ENCODE measurements at regions not wholly inside any gene's neighbourhood (a gene's known extent, or its start where the extent isn't known, plus 50 kb on each side); places are given as distances from the start of the nearest gene placed in this dataset.

GRCh38 chr17:70327279-70327678 is 157.9 kb downstream of the KCNJ2 start:
- TF ChIP-seq GATA2 (IDR thresholded peaks at IDR 0.05; ENCODE audit: insufficient read depth, insufficient read length, low read depth, low read length) (no peak), POLR2A (IDR thresholded peaks at IDR 0.05; ENCODE audit: low read depth, low read length) (no peak), FOS (IDR thresholded peaks at IDR 0.05; ENCODE audit: borderline replicate concordance, insufficient read depth, low read length) (no peak), MYC (IDR thresholded peaks at IDR 0.05; ENCODE audit: low read depth, low read length) (no peak), POLR2AphosphoS5 (IDR thresholded peaks at IDR 0.05; ENCODE audit: insufficient read depth, low read depth, low read length) (no peak), JUN (IDR thresholded peaks at IDR 0.05; ENCODE audit: borderline replicate concordance, insufficient read depth, insufficient read length, low read depth) (no peak), EZH2 (IDR thresholded peaks at IDR 0.05; ENCODE audit: borderline replicate concordance, low read depth, low read length, severe bottlenecking) (no peak), CTCF (IDR thresholded peaks at IDR 0.05; ENCODE audit: extremely low read depth in 1 of 2, insufficient read depth in 1 of 2, low read depth in 1 of 2, low read length in 2 of 2) (no peak)
- BruUV-seq (replicated peaks) = no TSS peak
- H3K79me2 ChIP-seq (ENCODE audit: control insufficient read depth, insufficient read depth, low read length) = no peaks in the 10 kb centered on the region
- H3K27me3 ChIP-seq (ENCODE audit: control insufficient read depth in 2 of 2, insufficient read depth in 2 of 2, low read length in 2 of 2) = no peaks in the 10 kb centered on the region
- ChIA-PET CTCF (no interaction called here), POLR2A (no interaction called here)
- H3K9me3 ChIP-seq (replicated peaks; ENCODE audit: control insufficient read depth, insufficient read depth, low read length) = no peaks in the 10 kb centered on the region
- no peak for DNase-seq (ENCODE audit: low read depth, low spot score)
- H3K4me1 ChIP-seq (ENCODE audit: control insufficient read depth, extremely low read depth, insufficient read depth, low read length) = no peaks in the 10 kb centered on the region
- no peak for FAIRE-seq
- no peak overlapping the region for H2AFZ ChIP-seq (ENCODE audit: low read depth, low read length)
- no peak overlapping the region for H3K9ac ChIP-seq (replicated peaks; ENCODE audit: extremely low read depth, insufficient read depth, low read length)
- no peaks in the 10 kb centered on the region for H3K36me3 ChIP-seq (ENCODE audit: control insufficient read depth in 2 of 2, extremely low read depth in 1 of 2, insufficient read depth in 2 of 2, low read length in 2 of 2)
- H4K20me1 ChIP-seq (replicated peaks; ENCODE audit: control insufficient read depth, extremely low read depth, insufficient read depth, low read length) = no peaks in the 10 kb centered on the region
- H3K27ac ChIP-seq (ENCODE audit: insufficient read depth, low read depth, low read length) = no peak overlapping the region
- intact Hi-C loops (cut with micrococcal nuclease) = no loop called here
- no peak overlapping the region for H3K4me3 ChIP-seq (replicated peaks in 1 of 3; ENCODE audit: insufficient read depth in 1 of 3, low read depth in 1 of 3, low read length in 3 of 3)
- H3K9me1 ChIP-seq (replicated peaks; ENCODE audit: control insufficient read depth, extremely low read depth, insufficient read depth, low read length) = no peaks in the 10 kb centered on the region
- dilution Hi-C loops (cut with MboI; ENCODE audit: extremely low pct_ligation_motif_present, low sequenced_read_pairs) = no loop called here
- H3K4me2 ChIP-seq (ENCODE audit: insufficient read depth, low read length) = no peak overlapping the region

Data from endothelial cell of umbilical vein (primary cell).